Breast epithelium (tissue), 4 donors: ENCODE measurements at regions not wholly inside any gene's neighbourhood (a gene's known extent, or its start where the extent isn't known, plus 50 kb on each side); places are given as distances from the start of the nearest gene placed in this dataset.

ENCODE experiments used
- DNase-seq, 2 donors: peaks; one replicate each; pipeline ENCODE4 v3.0.0-alpha.2; 2019; ENCODE audit warnings: low spot score in 2 of 2
- H3K27ac ChIP-seq, 2 donors: fragments of 200-600 bp; sonication (generic) in 1 of 2; one replicate each; pipeline ENCODE4 v1.5.1; 2016 to 2019; ENCODE audit warnings: mild to moderate bottlenecking in 1 of 2
- H3K27me3 ChIP-seq, 2 donors: fragments of 200-600 bp; sonication (generic) in 1 of 2; one replicate each; pipeline versions ENCODE4 v1.5.1 to v1.6.0; 2017 to 2019; ENCODE audit warnings: control low read depth in 1 of 2, mild to moderate bottlenecking in 1 of 2
- H3K36me3 ChIP-seq: fragments of 200-600 bp; one replicate; pipeline ENCODE4 v1.5.1; 2019
- H3K4me1 ChIP-seq, 2 donors: fragments of 200-600 bp; sonication (generic); one replicate each; pipeline ENCODE4 v1.5.1; 2016 to 2019; ENCODE audit warnings: control low read depth in 1 of 2
- H3K4me3 ChIP-seq, 3 donors: fragments of 200-600 bp; sonication (generic); 1 replicate in 2 of 3; 2 replicates in 1 of 3; pipeline ENCODE4 v1.5.1; 2016 to 2019; ENCODE audit warnings: mild to moderate bottlenecking in 3 of 3, moderate library complexity in 2 of 3
- H3K9me3 ChIP-seq, 2 donors: fragments of 200-600 bp; sonication (generic) in 1 of 2; one replicate each; pipeline ENCODE4 v1.5.1; 2016 to 2019; ENCODE audit warnings: control low read depth in 1 of 2
- POLR2A ChIP-seq: fragments of 450-650 bp; IDR thresholded peaks from one replicate; pipeline ENCODE4 v1.6.1; 2016; ENCODE audit warnings: antibody characterized with exemption, mild to moderate bottlenecking, moderate library complexity
- POLR2AphosphoS5 ChIP-seq, 3 donors: sonication (generic); formaldehyde crosslinking; IDR thresholded peaks; one replicate each; pipeline ENCODE4 v1.6.1; 2017; ENCODE audit warnings: antibody characterized with exemption in 3 of 3
- intact Hi-C: fragments of 100-400 bp; cut with DNase I; formaldehyde crosslinking; loops from one replicate; pipeline ENCODE4 v1.15.1; 2023; ENCODE audit warnings: low total_unique reads
- TF ChIP-seq, protein P1 (sequence below), 3 donors: fragments of 450-650 bp; IDR thresholded peaks; one replicate each; pipeline ENCODE4 v1.5.1; 2016 to 2017; ENCODE audit warnings: antibody characterized with exemption in 3 of 3, mild to moderate bottlenecking in 3 of 3, moderate library complexity in 3 of 3

DNA sequence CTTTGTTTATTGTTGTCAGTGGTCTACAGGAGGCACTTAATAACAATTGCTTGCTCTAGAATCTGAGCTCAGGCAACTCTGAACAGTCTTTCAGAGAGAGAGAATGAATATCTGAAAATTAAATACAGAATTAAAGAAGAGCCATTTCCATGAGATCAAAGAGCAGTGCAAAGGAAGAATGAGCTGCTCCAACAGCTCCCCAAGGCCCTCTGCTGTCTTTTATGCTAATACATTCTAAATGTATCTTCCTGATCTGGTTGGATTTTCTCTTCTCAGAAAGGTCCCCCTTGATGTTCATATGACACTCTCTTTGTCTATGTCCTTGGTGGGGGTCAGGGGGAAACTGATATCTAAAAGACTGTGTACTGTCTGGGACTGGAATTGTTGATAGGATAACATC, 1029.6 kb downstream of the PCDH9 start:
- Histone ChIP-seq H3K27me3 (no peaks in the 10 kb centered on the region), H3K4me3 (no peak overlapping the region), H3K36me3 (no peaks in the 10 kb centered on the region), H3K4me1 (no peaks in the 10 kb centered on the region), H3K9me3 (peaks cover 0 to 4% of the 10 kb centered on the region in 2 donors), H3K27ac (no peak overlapping the region)
- no peak for DNase-seq
- no peak for TF ChIP-seq POLR2AphosphoS5 (IDR thresholded peaks at IDR 0.05)
- TF ChIP-seq, protein P1, sequence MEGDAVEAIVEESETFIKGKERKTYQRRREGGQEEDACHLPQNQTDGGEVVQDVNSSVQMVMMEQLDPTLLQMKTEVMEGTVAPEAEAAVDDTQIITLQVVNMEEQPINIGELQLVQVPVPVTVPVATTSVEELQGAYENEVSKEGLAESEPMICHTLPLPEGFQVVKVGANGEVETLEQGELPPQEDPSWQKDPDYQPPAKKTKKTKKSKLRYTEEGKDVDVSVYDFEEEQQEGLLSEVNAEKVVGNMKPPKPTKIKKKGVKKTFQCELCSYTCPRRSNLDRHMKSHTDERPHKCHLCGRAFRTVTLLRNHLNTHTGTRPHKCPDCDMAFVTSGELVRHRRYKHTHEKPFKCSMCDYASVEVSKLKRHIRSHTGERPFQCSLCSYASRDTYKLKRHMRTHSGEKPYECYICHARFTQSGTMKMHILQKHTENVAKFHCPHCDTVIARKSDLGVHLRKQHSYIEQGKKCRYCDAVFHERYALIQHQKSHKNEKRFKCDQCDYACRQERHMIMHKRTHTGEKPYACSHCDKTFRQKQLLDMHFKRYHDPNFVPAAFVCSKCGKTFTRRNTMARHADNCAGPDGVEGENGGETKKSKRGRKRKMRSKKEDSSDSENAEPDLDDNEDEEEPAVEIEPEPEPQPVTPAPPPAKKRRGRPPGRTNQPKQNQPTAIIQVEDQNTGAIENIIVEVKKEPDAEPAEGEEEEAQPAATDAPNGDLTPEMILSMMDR (IDR thresholded peaks at IDR 0.05) = no peak
- TF ChIP-seq POLR2A = no peak
- intact Hi-C loops = no loop called here

DNA sequence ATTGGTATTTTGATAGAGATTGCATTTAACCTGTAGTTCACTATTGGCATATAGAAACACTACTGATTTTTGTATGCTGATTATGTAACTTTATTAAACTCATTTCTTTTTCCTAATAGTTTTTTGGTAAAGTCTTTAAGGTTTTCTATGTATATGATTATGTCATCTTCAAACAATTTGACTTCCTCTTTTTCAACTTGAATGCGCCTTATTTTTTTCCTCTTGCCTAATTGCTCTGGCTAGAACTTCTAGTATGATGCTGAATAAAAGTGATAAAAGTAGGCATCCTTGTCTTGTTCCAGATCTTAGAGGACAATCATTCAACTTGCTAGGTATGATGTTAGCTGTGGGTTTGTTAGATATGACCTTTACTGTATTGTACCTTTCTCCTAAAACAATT, 1034.9 kb downstream of the PCDH9 start:
- Histone ChIP-seq H3K9me3 (peaks cover 0 to 4% of the 10 kb centered on the region in 2 donors), H3K4me3 (no peak overlapping the region), H3K4me1 (no peaks in the 10 kb centered on the region), H3K36me3 (no peaks in the 10 kb centered on the region), H3K27me3 (no peaks in the 10 kb centered on the region), H3K27ac (no peak overlapping the region)
- no peak for DNase-seq
- TF ChIP-seq POLR2AphosphoS5 (IDR thresholded peaks at IDR 0.05) = no peak
- TF ChIP-seq POLR2A = no peak
- TF ChIP-seq, protein P1 (IDR thresholded peaks at IDR 0.05) = no peak
- intact Hi-C loops = loop anchor here (10.0 kb wide), 2 partner anchors 290 to 1540 kb away; no protein-coding TSS in a partner anchor

DNA sequence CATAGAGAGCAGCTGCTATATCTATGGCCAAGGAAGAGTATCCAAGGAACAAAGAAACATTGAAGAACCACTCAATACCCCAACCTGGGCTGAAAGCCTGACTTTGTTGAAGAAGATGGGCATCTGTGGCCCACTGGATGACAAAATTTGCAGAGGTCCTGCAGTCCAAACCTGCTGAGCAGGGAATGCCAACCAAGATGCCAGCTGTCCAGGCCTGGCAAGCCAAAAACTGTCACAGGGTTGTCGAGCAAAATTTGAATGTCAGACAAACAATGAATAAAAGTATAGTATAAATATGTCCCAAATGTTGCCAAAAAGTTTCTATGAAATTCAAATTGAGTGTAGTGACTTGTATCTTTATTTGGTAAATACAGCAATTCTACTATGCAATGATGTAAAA, 1040.2 kb downstream of the PCDH9 start:
- Histone ChIP-seq H3K36me3 (no peaks in the 10 kb centered on the region), H3K27me3 (no peaks in the 10 kb centered on the region), H3K27ac (no peak overlapping the region), H3K4me3 (no peak overlapping the region), H3K4me1 (no peaks in the 10 kb centered on the region), H3K9me3 (no peaks in the 10 kb centered on the region)
- DNase-seq = no peak
- intact Hi-C loops = loop anchor here (10.0 kb wide), 2 partner anchors 295 to 1545 kb away; no protein-coding TSS in a partner anchor
- TF ChIP-seq, protein P1 (IDR thresholded peaks at IDR 0.05) = no peak
- TF ChIP-seq POLR2A (no peak), POLR2AphosphoS5 (IDR thresholded peaks at IDR 0.05) (no peak)

DNA sequence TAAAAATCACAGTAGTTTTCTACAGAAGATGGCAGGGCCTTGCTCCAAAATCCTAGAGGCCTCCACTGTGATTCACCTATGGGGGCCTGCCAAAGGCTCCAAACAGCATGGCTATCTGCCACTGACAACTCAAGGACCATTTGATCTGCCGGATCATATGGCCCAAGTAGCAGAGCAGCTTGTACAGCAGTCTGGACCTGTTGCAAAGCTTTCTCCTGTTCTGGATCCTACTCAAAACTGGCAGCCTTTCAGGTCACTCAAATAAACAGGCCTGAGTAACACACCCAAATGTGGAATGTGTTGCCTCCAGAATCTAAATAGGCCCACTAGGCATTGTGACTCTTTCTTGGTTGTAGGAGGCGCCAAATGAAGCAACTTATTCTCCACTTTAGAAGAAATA, 1049.3 kb downstream of the PCDH9 start:
- Histone ChIP-seq H3K4me3 (no peak overlapping the region), H3K27me3 (no peaks in the 10 kb centered on the region), H3K9me3 (no peaks in the 10 kb centered on the region), H3K27ac (no peak overlapping the region), H3K4me1 (no peaks in the 10 kb centered on the region), H3K36me3 (no peaks in the 10 kb centered on the region)
- intact Hi-C loops = no loop called here
- no peak for DNase-seq
- TF ChIP-seq POLR2A = no peak
- no peak for TF ChIP-seq POLR2AphosphoS5 (IDR thresholded peaks at IDR 0.05)
- TF ChIP-seq, protein P1 (IDR thresholded peaks at IDR 0.05) = no peak

DNA sequence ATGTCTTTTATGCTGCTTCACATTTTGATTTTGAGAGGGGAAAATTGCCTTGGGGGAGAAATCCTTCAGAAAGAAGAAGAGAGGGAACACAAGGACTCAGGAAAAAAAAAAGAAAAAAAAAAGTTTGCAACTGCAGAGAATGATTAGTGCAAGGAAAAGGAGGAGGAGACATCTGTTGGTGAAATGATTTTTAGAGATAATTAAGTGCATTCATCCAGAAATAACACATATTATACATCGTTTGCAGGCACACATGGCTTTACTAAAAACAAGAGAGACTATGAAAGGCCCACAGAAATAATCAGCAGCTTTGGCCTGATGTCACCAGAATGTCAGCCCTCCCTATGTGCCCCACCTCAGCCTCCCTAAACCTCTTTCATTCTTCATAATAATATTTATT, 1058.2 kb downstream of the PCDH9 start:
- TF ChIP-seq, protein P1 (IDR thresholded peaks at IDR 0.05) = no peak
- TF ChIP-seq POLR2A (no peak), POLR2AphosphoS5 (IDR thresholded peaks at IDR 0.05) (no peak)
- Histone ChIP-seq H3K27me3 (no peaks in the 10 kb centered on the region), H3K9me3 (no peaks in the 10 kb centered on the region), H3K4me3 (no peak overlapping the region), H3K36me3 (no peaks in the 10 kb centered on the region), H3K4me1 (no peaks in the 10 kb centered on the region), H3K27ac (no peak overlapping the region)
- DNase-seq = no peak
- intact Hi-C loops = no loop called here
